LNCaP clone FGC (cell line): ENCODE measurements at regions not wholly inside any gene's neighbourhood (a gene's known extent, or its start where the extent isn't known, plus 50 kb on each side); places are given as distances from the start of the nearest gene placed in this dataset.

Source experiments
- DNase-seq: peaks from one replicate; pipeline ENCODE4 v3.0.0-alpha.2; 2011; ENCODE audit warnings: low read depth
- H3K4me3 ChIP-seq: 2 replicates; pipeline ENCODE4 v1.5.1; 2011; ENCODE audit warnings: mild to moderate bottlenecking, low read depth, low read length, control low read depth
- CTCF ChIP-seq: IDR thresholded peaks from 2 replicates; pipeline ENCODE4 v1.5.1; 2012; ENCODE audit warnings: mild to moderate bottlenecking; ENCODE audit not compliant: control insufficient read depth, insufficient read depth; ENCODE audit errors: extremely low read depth

DNA sequence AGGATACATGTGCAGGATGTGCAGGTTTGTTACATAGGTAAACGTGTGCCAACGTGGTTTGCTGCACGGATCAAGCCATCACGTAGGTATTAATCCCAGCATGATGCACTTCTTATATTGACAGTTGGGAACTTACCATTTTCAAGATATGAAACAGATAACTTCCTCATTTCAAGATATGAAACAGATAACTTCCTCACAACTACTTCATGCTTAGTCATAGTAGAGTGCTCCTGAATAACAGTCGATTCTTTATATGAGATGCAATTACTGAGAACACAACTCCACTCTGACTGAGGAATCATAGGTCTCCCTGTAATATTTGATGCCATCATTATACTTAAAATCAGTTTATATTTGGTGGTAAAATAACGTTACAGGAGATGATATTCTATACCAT, 1124.3 kb downstream of the AMY1C start:
- DNase-seq: no peak
- no peak overlapping the region for H3K4me3 ChIP-seq
- no peak for TF ChIP-seq CTCF

GRCh38 chr1:104878203-104878909, 1128.7 kb downstream of the AMY1C start:
- no peak for DNase-seq
- TF ChIP-seq CTCF: no peak
- no peak overlapping the region for H3K4me3 ChIP-seq

- DNase-seq: no peak
- no peak overlapping the region for H3K4me3 ChIP-seq
- no peak for TF ChIP-seq CTCF
Measured at GRCh38 chr1:104884939-104885338, 1135.2 kb downstream of the AMY1C start.

DNA sequence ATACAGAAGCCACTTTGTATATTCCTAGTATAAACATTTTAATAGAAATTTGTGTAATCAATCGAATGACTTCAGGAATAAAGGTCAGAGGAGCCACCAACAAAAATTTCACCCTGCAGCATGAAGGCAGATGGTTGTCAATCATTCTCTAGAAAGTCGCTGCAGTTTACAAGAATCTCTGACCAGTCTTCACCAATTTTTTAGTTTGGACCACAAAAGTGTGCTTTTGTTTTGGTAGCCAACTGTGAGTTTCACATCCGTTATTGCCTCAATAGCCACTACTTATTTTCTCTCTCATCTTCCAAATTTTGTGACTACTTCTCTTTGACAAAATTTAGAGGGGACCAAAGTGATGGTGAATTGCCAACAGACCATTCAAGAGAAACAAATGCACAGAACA, 1155.6 kb downstream of the AMY1C start:
- no peak overlapping the region for H3K4me3 ChIP-seq
- no peak for TF ChIP-seq CTCF
- no peak for DNase-seq

DNA sequence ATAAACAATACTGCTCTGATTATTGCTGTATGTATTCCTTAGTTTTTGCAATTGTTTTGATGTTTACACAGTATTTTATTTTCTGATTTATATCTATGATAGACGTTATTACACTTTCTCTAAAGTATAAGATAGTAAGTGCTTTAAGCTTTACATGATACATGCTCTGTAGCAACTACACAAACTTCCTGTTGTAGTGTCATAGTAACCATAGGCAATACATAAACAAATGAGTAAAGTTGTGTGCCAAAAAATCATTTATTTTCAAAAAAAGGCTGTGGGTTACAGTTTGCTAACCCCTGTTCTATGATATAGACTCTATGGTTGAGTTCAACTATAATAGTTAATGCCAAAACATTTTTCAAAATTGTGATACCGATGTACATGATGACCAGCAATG, 1156.4 kb downstream of the AMY1C start:
- H3K4me3 ChIP-seq: no peak overlapping the region
- DNase-seq: no peak
- no peak for TF ChIP-seq CTCF

GRCh38 chr1:104919188-104919587, 1169.5 kb downstream of the AMY1C start:
- DNase-seq: no peak
- no peak for TF ChIP-seq CTCF
- no peak overlapping the region for H3K4me3 ChIP-seq

- no peak overlapping the region for H3K4me3 ChIP-seq
- no peak for DNase-seq
Measured at GRCh38 chr1:104921525-104921924, 1171.8 kb downstream of the AMY1C start.

More at GRCh38 chr1:104921525-104921924, 1171.8 kb downstream of the AMY1C start:
- TF ChIP-seq CTCF: no peak
